ENCODE measurements at regions not wholly inside any gene's neighbourhood (a gene's known extent, or its start where the extent isn't known, plus 50 kb on each side); places are given as distances from the start of the nearest gene placed in this dataset.
"Not testable (repeated sequence)": the region's sequence is repeated elsewhere in the genome, so short reads cannot be mapped to it uniquely, and the experiment has no call there.

DNA sequence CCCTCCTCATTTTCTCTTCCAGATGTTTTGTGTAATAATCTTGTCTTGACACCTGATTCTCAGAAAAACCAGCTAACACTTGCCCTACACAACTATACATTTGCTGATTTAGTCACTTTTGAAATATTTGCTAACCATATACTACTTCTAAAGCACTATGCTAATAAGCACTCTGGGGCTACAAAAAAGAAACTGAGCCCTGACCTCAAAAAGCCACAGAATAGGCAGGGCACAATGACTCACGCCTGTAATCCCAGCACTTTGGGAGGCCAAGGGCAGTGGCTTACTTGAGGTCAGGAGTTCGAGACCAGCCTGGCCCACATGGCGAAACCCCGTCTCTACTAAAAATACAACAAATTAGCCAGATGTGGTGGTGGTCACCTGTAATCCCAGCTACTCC is 266.0 kb downstream of the RAD51AP2 start:
- no peak for DNase-seq (ENCODE audit: low read depth)

DNA sequence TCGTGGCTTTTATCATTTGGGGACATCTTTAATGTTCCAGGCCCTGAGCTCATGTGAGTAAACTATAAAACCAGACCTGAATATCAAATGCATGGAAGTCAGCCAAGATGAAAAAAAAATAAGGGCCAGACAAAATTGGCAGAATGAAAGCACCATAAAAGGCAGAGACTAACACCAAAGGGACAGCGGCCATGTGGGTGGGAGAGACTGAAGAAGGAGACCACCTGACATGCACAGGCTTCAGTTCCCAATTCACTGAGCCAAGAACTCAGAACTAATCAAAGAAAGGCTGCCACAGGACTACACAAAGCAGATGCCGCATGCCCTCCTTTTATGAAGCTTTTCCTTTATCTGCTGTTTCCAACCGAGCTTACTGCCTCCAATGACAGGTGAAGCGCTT is 267.1 kb downstream of the RAD51AP2 start:
- DNase-seq (ENCODE audit: low read depth) = no peak

DNA sequence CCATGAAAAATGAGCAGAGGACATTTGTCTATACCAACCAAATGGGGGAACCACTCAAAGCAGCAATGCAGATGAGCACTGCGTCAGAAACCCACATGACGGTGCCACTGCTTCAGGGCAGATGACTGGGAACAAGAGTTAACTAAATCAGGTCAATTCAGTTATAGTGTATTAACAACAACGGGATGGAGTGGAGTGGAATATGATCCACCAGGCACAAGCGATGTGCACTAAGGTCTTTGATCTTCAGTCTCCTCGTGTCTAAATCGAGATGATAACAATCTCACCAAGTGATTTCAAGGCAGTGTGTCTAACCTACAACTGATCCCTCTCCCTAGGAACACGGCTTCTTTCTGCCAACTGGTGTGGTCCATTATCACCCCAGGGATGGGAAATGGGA is 269.0 kb downstream of the RAD51AP2 start:
- DNase-seq (ENCODE audit: low read depth) = no peak

DNA sequence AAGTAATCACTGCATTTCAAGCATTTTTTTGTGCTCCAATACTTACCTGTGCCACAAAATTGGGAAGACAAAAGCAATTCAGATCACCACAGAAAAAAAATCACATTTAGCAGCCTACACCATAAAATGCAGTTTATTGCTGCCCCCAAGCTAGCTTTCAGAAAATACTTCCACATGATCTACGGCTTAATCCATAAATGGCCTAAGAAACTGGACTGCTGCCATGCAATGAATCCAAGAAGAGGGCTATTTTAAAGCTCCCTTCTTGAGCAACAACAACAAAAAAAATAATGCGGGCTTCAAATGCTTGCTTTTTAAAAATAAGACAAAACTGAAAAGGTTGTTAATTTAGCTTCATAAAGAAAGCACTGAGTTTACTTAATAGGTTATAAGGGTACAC is 272.3 kb downstream of the RAD51AP2 start:
- no peak for DNase-seq (ENCODE audit: low read depth)

DNA sequence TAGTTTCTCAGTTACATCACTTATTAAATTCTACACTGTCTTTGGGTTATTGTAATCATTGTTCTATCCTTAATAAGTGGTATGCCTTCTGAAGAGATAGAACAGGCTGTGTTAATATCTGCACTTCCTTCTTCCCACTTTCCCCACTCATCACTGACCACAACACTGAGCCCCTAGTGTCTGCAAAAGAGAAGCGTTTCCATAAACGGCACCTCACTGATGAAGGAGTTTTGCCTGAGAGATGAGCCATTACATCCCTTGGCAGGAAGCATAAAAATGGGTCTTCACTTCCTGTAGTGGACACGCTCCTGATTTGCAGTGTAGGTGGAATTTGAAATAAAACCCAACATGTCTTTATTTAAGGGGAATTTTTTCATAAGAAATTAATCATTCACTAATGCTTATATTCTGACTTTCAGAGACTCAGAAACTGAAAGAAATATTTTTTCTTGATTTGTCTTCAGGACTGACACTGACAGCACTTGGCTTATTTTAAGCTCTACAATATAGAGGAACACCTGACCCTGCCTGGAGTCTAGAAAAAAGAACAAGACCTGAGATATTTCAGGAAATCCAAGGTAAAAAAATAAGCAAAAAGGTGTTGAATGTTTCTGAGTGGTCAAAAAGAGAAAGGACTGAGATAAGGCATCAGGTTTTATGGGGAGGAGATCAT is 275.3 kb downstream of the RAD51AP2 start:
- DNase-seq (ENCODE audit: low read depth) = no peak

DNA sequence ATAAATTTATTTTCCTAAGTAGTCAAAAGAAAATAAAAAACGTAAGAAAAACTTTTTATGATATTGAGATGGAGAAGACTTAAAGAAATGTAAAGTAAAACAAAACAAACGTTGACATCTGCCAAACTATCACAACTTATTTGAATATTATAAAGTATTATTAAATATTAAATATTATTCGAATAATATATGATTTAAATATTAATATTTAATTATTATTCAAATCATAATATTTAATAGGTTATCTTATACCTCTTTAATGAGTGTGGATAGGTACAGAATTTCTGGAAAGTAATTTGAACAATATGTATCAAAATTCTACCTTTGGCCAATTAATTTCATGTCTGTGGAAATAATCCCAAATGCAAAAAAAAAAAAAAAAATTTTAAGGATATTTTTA is 278.7 kb downstream of the RAD51AP2 start:
- DNase-seq (ENCODE audit: low read depth) = no peak

DNA sequence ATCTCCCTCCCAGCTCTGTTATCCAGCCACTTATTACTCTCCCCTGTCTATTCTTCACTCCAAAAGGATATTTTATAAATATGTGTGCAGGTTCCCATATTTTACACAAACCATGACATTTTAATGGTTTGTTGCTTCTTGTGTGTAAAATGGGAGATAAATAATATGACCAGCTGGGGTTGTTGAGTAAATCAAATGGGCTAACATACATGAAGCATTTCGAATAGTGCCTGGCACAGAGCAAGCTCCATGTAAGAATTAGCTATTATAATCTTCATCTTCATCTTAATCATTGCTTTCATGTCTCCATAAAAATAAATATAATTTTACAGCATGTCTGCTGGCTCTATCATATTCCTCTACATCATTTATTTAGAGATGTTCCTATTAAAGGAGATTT is 283.1 kb downstream of the RAD51AP2 start:
- no peak for DNase-seq (ENCODE audit: low read depth)

DNA sequence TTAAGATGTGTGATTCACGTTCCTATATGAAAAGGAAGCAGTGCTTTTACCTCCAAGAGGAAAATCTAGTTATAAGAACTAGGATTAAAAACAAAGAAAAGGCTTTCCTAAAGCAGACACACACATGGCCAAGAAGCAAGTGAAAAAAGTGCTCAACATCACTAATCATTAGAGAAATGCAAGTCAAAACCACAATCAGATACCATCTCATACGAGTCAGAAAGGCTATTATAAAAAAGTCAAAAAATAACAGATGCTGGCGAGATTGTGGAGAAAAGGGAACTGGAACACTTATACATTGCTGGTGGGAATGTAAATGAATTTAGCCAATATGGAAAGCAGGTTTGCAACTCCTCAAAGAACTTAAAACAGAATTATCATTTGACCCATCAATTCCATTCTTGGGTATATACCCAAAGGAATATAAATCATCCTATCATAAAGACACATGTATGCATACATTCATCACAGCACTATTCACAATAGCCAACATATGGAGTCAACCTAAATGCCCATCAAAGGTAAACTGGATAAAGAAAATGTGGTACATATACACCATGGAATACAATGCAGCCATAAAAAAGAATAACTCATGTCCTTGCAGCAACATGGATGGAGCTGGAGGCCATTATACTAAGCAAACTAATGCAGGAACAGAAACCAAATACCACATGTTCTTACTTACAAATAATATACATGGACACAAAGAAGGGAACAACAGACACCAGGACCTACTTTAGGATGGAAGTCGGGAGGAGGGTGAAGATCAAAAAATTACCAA is 285.3 kb downstream of the RAD51AP2 start:
- DNase-seq (ENCODE audit: low read depth) = no peak

DNA sequence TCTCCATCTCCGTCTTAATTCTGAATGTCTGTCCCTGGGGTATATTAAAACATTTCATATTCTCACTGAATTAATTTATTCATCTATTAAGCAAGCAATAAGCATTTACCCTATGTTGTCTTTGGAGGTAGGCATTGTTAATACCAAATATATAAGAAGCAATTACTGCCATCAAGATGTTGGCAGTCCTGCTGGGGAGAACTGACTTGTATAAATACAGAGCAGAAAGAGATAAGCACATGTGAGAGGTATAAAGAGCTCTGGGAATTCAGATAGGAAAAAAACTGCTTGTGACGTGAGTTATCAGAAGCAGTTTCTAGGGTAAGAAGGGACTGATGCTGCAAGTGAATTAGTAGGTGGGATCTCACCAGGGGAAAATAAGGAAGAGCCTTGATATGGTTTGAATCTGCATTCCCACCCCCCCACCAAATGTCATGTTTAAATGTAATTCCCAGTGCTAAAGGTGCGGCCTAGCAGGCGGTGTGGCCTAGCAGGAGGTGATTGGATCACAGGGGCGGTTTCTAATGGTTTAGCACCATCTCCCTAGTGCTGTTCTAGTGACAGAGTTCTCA is 286.8 kb downstream of the RAD51AP2 start:
- DNase-seq (ENCODE audit: low read depth) = no peak

DNA sequence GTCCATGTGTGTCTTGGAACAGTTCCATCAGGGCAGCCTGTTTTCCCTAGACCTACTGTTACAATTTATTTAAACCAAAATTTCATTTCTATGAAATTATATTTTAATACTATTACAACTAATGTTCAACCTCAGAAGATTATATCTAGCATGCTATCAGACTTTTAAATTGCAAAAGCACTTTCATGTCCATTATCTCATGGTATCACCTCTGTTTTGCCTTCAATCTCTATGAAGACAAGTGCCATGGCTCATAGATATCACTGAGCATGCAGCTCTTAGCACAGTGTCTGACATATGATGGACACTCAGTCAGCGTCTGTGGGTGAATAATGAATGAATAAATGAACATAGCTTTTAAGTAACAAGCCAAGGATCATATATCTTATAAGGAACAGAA is 288.8 kb downstream of the RAD51AP2 start:
- DNase-seq (ENCODE audit: low read depth) = no peak

DNA sequence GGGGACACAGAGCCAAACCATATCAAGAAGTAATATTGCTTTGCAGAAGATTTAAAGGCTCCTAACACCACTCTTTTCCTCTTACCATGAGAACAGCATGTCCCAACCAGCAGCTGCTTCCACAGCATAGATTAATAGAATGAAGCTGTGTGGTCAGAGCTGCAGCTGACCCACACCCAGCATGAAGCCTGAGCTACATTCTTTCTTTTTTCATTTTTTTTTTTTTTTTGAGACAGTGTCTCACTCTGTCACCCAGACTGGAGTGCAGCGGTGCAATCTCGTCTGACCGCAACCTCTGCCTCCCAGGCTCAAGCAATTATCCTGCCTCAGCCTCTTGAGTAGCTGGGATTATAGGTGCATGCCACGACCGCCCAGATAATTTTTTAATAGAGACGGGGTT is 289.8 kb downstream of the RAD51AP2 start:
- DNase-seq (ENCODE audit: low read depth) = no peak

DNA sequence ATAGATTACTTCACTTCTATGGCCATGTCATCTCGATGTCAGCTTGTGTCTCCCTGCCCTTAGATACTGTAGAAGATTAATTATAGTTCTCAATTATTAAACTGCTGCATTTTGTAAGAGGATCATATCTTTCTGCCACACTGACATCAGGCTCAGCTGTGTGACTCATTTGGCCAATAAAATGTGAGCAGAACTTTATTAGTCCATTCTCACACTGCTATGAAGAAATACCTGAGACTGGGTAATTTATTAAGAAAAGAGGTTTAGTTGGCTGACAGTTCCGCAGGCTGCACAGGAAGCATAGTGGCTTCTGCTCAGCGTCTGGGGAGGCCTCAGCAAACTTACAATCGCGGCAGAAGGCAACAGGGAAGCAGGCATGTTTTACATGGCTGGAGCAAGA is 290.4 kb downstream of the RAD51AP2 start:
- DNase-seq (ENCODE audit: low read depth) = no peak

DNA sequence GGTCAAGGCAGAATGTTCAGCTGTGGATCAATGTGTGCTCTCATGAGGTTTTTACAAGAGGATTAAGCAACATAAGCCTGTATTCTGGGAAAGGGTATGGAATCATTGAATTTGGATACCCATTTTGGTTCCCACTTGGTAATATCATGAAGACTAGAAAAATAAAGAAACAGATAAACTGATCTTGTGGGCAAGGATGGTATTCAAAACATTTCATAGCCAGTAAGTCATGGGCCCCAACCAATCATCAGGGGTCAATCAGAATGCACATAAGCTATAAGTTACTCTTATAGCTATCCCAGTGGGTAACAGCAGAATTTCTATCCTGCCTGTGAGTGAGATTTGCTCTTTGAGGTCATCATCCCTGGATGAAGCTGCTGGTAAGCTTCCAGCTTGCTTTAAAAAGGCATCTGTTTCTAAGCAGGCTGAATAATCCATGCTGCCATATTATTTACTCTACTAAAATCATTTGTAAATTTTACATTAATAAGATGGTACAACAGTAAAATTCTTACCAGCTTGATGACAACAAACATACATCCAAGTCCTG is 291.2 kb downstream of the RAD51AP2 start:
- no peak for DNase-seq (ENCODE audit: low read depth)

DNA sequence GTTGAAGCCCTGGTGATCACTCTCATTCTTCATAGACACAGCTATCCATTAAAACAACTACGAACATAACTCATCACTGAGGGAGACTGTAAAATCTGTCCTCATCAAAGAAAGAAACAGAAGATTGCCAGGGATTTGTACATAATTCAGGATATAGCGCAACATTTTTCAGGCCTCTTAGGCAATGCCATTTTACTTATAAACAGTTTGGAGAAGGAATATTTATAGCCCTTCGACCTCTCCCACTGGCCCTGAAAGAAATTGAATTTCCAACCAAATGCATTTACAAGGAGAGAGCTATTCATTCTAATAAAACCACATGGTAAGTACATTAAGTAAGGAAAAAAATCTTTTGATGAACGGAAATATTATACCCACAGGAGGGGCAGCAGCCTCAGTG is 295.0 kb downstream of the RAD51AP2 start:
- DNase-seq (ENCODE audit: low read depth) = no peak

DNA sequence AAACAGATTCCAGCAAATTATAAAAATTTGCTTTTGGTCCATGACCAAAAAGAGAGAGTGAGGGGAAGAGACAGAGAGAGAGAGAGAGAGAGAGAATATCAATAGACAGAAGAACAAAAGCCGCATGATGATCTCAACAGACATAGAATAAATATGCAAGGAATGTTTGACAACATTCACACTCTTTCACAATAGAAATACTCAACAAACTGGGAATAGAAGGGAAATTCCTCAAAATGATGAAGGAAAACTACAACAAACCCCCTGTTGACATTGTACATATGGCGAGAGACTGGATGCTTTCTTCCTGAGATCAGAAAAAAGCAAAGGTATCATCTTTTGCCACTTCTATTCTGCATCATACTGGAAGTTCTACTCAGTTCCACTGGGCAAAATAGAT is 309.7 kb downstream of the RAD51AP2 start:
- no peak for DNase-seq (ENCODE audit: low read depth)

DNA sequence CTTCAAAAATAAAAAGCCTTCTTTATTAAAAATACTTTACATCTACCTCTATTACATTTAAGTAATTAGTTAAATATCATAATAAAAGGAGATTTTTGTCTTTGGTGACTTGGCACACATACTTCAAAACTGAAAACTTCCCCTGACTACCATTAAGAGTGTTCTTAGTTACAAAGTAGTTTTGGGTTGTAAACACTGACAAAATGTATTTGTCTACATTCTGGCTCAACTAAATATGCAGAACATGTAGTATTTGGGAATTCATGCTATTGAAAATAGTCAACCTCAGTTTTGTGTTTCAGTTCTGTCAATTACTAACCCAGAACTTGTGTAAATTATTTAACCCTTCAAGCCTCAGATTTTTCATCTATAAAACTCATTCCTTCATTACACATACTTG is 311.5 kb downstream of the RAD51AP2 start:
- DNase-seq (ENCODE audit: low read depth) = no peak

DNA sequence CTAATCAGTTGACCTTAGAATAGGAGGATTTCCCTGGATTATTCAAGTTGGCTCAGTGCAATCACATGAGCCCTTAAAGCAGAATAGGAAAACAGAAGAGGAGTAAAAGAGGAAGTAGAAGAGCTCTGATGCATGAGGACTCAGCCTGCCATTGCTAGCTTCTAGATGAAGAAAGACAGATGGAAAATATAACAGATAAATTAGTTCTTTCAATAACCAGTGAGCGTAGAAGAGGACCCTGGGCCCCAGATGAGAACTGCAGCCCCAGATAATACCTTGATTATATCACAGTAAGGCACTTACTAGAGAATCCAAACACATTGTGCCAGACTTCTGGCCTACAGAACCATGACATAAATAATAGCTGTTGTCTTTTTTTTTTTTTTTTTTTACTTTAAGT is 314.0 kb downstream of the RAD51AP2 start:
- not testable (repeated sequence) for DNase-seq (ENCODE audit: low read depth)

DNA sequence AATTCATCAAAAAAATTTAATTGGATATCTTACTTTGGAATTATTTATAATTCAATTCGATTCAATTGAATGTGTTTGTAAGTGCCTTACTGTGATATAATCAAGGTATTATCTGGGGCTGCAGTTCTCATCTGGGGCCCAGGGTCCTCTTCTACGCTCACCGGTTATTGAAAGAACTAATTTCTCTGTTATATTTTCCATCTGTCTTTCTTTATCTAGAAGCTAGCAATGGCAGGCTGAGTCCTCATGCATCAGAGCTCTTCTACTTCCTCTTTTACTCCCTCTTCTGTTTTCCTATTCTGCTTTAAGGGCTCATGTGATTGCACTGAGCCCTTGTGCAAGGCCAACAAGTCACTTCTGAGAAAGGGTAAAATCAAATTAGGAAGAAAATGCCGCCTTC is 315.6 kb downstream of the RAD51AP2 start:
- DNase-seq (ENCODE audit: low read depth) = not testable (repeated sequence)

DNA sequence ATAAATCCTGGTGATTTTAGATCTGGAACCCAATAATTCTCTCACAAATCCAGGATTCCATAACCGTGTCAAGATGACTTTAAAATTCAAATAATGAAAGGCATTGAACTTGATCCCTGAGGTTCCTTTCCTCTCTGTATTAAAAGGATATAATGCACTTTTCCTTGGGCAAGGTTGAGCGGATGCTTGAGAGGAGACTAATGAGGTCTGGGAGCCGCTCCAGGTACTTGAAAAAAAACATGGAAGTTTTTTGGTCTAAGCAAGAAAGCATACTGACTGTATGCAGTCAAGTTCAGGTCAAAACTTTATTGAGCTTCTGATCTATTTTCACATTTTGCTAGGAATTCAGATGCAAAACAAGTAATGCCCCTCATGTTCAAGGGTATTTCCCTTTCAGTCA is 318.5 kb downstream of the RAD51AP2 start:
- DNase-seq (ENCODE audit: low read depth) = no peak

DNA sequence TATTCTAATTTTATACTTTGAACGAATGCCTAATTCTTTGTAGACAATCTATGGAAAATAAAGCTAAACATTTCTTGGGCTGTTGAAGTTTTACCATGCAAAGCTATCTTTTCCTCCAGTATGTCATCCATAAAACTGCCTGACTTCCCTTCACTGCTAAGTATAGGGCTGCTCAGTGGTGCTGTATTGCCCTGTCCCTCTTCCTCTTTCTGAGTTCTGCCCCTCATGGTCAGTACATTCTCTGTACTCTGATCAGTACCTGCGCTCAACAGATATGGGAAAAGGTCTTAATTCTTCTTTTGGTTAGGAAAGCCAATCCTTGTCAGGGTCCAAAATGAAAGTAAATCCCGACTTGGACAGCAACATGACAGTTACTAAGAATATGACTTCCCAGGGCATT is 321.9 kb downstream of the RAD51AP2 start:
- no peak for DNase-seq (ENCODE audit: low read depth)

DNA sequence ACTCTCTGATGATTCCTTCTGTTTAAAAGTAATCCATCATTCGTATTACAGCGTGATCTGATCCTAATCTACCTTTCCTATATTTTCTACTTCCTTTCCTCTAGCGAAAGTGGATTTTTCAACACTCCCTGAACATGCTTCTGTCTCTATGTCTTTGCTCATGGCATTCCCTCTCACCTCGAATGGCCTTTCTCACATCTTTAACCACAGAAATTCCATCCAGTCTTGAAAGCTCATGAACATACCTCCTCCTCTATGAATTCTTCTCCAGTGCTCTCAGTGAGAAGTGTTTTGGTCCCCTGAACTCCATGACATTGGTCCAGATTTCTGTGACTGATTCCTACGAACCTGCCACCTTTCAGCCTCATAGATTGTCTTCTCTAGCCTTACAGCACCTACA is 323.2 kb downstream of the RAD51AP2 start:
- no peak for DNase-seq (ENCODE audit: low read depth)

DNA sequence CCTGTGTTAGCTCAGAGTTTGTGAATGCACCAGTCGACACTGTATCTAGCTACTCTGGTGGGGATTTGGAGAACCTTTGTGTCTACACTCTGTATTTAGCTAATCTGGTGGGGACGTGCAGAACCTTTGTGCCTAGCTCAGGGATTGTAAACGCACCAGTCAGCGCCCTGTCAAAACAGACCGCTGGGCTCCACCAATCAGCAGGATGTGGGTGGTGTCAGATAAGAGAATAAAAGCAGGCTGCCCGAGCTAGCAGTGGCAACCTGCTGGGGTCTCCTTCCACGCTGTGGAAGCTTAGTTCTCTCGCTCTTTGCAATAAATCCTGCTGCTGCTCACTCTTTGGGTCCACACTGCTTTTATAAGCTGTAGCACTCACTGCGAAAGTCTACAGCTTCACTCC is 324.2 kb downstream of the RAD51AP2 start:
- DNase-seq (ENCODE audit: low read depth) = no peak

DNA sequence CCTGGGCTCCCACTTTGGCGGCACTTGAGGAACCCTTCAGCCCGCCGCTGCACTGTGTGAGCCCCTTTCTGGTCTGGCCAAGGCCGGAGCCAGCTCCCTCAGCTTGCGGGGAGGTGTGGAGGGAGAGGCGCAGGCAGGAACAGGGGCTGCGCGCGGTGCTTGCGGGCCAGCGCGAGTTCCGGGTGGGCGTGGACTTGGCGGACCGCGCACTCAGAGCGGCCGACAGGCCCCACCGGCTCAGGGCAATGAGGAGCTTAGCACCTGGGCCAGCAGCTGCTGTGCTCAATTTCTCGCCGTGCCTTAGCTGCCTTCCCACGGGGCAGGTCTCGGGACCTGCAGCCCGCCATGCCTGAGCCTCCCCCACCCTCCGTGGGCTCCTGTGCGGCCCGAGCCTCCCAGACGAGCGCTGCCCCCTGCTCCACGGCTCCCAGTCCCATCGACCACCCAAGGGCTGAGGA is 324.8 kb downstream of the RAD51AP2 start:
- not testable (repeated sequence) for DNase-seq (ENCODE audit: low read depth)

Data from fibroblast of the conjunctiva (primary cell).